ENCODE measurements at regions not wholly inside any gene's neighbourhood (a gene's known extent, or its start where the extent isn't known, plus 50 kb on each side); places are given as distances from the start of the nearest gene placed in this dataset.
A peak's percentile ranks its signal among the peaks of the same experiment; 100 is the strongest.

DNA sequence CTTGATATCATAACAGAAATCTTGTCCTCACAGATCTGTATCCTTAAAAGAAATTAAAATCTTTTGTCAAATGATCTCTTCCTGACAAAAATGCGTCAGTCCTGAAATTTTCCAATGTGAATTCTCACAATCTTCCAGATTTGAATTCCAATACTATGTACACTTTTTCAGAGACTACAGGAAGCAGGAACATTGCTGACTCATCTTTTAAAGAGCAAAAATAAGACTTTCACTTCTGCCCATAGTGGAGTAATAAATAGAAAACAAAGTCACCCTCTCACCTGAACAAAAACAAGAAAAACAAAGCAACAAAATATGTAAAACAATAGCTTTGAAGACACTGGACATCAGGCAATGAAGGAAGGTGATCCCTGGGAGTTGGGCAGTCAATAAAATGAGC lies 167.0 kb upstream of the IPO5 start:
- DNase-seq (ENCODE audit: insufficient read length, low spot score) (no peak), FAIRE-seq (no peak)
- TF ChIP-seq CTCF (IDR thresholded peaks at IDR 0.05; ENCODE audit: insufficient read depth, missing control alignments), result no peak

GRCh38 chr13:97797553-97797952 lies 155.9 kb upstream of the IPO5 start:
- no peak for FAIRE-seq
- no peak for DNase-seq (ENCODE audit: insufficient read length, low spot score)
- TF ChIP-seq CTCF (IDR thresholded peaks at IDR 0.05; ENCODE audit: insufficient read depth, missing control alignments), result no peak

DNA sequence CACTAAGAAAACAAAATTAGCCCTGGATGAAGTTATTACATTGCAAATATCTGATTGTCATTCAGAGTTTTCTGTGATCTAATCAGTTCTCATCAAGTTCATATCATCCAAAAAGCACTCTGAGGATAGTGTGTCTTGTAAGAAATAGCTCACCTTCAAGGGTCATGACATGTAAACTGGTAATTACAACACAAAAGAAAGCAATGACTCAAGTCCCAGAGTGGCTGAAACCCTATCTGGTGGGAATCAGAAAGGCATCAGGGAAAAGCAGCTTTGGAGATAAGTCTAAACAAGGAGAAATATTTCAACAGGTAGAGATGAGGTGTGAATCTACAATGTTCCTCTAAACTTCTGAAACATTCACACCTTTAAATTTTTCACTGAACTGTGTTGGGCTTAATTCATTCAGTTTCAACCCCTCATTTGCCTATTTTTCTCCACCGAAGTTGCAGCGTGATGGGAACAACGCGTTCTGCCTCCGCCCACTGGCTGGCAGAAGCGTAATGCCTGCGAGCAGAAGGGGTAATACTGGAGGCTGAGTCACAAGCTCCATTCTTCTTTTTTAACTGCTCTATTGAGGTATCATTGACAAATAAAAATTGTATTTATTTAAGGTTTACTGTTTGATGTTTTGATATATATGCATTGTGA lies 155.2 kb upstream of the IPO5 start:
- no peak for TF ChIP-seq CTCF (IDR thresholded peaks at IDR 0.05; ENCODE audit: insufficient read depth, missing control alignments)
- DNase-seq (ENCODE audit: insufficient read length, low spot score) (no peak), FAIRE-seq (no peak)

DNA sequence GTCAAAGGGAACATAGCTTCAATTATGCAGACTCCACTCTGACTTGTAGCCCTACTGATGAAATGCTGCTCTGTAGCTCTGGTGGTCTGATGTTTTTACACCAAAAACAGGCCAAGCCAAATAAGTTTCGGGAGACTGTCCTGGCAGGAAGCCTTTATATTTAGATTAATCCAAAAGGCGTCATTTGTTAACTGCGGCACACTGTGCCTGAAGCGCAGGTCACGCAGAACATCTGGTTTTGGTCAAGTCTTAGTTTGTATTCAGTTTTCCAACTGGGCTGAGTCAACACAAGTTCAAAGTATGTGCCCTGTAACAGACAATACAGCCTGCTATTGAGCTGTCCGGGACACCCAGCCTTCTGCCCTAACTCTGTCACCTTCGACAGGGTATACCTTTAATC lies 154.6 kb upstream of the IPO5 start:
- no peak for FAIRE-seq
- DNase-seq (ENCODE audit: insufficient read length, low spot score), result no peak
- TF ChIP-seq CTCF (IDR thresholded peaks at IDR 0.05; ENCODE audit: insufficient read depth, missing control alignments), result no peak

DNA sequence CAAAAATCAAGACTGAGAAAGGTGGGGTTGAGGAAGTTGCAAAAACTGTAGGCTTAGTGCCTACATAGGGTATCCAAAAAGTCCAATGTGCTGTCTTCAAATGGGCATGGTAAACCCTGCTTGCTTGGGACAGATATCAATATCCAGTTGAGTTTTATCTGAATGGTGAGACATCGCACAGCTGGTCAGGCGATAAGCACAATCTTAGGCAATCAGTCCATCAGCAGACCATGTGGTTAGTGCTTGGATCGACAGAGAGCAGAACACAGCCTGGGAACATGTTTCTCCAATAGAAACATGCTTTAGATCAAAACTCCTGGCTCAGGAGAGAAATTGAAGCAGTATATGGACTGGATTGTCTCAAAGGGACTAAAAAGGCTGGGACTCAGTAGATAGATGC lies 151.3 kb upstream of the IPO5 start:
- DNase-seq (ENCODE audit: insufficient read length, low spot score) (no peak), FAIRE-seq (no peak)
- no peak for TF ChIP-seq CTCF (IDR thresholded peaks at IDR 0.05; ENCODE audit: insufficient read depth, missing control alignments)

GRCh38 chr13:97809576-97809975 lies 143.9 kb upstream of the IPO5 start:
- TF ChIP-seq CTCF (IDR thresholded peaks at IDR 0.05; ENCODE audit: insufficient read depth, missing control alignments), result no peak
- FAIRE-seq (no peak), DNase-seq (ENCODE audit: insufficient read length, low spot score) (no peak)

- no peak for DNase-seq (ENCODE audit: insufficient read length, low spot score)
- no peak for FAIRE-seq
- TF ChIP-seq CTCF (IDR thresholded peaks at IDR 0.05; ENCODE audit: insufficient read depth, missing control alignments), result peak; percentile 48
Observed at GRCh38 chr13:97810152-97810551, 143.3 kb upstream of the IPO5 start.

Data from D721Med (cell line).